Prostate gland (tissue), 2 donors: ENCODE measurements at regions not wholly inside any gene's neighbourhood (a gene's known extent, or its start where the extent isn't known, plus 50 kb on each side); places are given as distances from the start of the nearest gene placed in this dataset.

ENCODE experiments used
- CTCF ChIP-seq, 4 experiments: fragments of 200-600 bp in 2 of 4; fragments of 450-650 bp in 2 of 4; sonication (generic) in 2 of 4; IDR thresholded peaks; 1 replicate in 3 of 4; 2 replicates in 1 of 4; pipeline ENCODE4 v1.5.1; 2016 to 2019; ENCODE audit warnings: antibody characterized with exemption in 4 of 4, mild to moderate bottlenecking in 2 of 4, moderate library complexity in 2 of 4
- POLR2A ChIP-seq: fragments of 450-650 bp; IDR thresholded peaks from one replicate; pipeline ENCODE4 v1.6.1; 2016; ENCODE audit warnings: antibody characterized with exemption, mild to moderate bottlenecking

- no peak for TF ChIP-seq CTCF (IDR thresholded peaks at IDR 0.05)
- no peak for TF ChIP-seq POLR2A
These were observed 420.3 kb downstream of the FAT4 start for GRCh38 chr4:125735102-125735501.
